WERI-Rb-1 (cell line): ENCODE measurements at regions not wholly inside any gene's neighbourhood (a gene's known extent, or its start where the extent isn't known, plus 50 kb on each side); places are given as distances from the start of the nearest gene placed in this dataset.

Experiments
- DNase-seq: peaks from one replicate; pipeline ENCODE4 v3.0.0-alpha.2; 2020
- H3K27ac ChIP-seq: fragments of 250-450 bp; sonication (Bioruptor Pico); 2 replicates; pipeline ENCODE4 v1.5.1; 2020; ENCODE audit warnings: mild to moderate bottlenecking, moderate library complexity
- H3K27me3 ChIP-seq: fragments of 250-450 bp; sonication (Bioruptor Pico); 2 replicates; pipeline ENCODE4 v1.5.1; 2021; ENCODE audit warnings: mild to moderate bottlenecking, low read depth, moderate library complexity; ENCODE audit not compliant: insufficient read depth, severe bottlenecking
- H3K36me3 ChIP-seq: fragments of 250-450 bp; sonication (Bioruptor Pico); 2 replicates; pipeline ENCODE4 v1.5.1; 2020; ENCODE audit warnings: mild to moderate bottlenecking, moderate library complexity
- H3K4me3 ChIP-seq: 2 replicates; pipeline ENCODE4 v1.5.1; 2011; ENCODE audit warnings: low read depth, mild to moderate bottlenecking, control low read depth, low read length
- H3K9me3 ChIP-seq: fragments of 250-450 bp; sonication (Bioruptor Pico); 2 replicates; pipeline ENCODE4 v1.5.1; 2021; ENCODE audit warnings: mild to moderate bottlenecking, moderate library complexity; ENCODE audit not compliant: severe bottlenecking
- CTCF ChIP-seq: IDR thresholded peaks from 2 replicates; pipeline ENCODE4 v1.5.1; 2011; ENCODE audit warnings: low read depth, mild to moderate bottlenecking, control low read depth, inconsistent platforms, low read length

GRCh38 chr13:76685938-76686337 lies 200.3 kb downstream of the KCTD12 start:
- no peaks in the 10 kb centered on the region for H3K9me3 ChIP-seq
- H3K27ac ChIP-seq, result no peak overlapping the region
- DNase-seq, result no peak
- no peaks in the 10 kb centered on the region for H3K36me3 ChIP-seq
- no peaks in the 10 kb centered on the region for H3K27me3 ChIP-seq
- H3K4me3 ChIP-seq, result no peak overlapping the region
- TF ChIP-seq CTCF, result no peak

GRCh38 chr13:76684336-76684735 lies 201.9 kb downstream of the KCTD12 start:
- Histone ChIP-seq H3K9me3 (no peaks in the 10 kb centered on the region), H3K27me3 (no peaks in the 10 kb centered on the region), H3K4me3 (no peak overlapping the region), H3K27ac (no peak overlapping the region), H3K36me3 (no peaks in the 10 kb centered on the region)
- no peak for DNase-seq
- TF ChIP-seq CTCF, result no peak

DNA sequence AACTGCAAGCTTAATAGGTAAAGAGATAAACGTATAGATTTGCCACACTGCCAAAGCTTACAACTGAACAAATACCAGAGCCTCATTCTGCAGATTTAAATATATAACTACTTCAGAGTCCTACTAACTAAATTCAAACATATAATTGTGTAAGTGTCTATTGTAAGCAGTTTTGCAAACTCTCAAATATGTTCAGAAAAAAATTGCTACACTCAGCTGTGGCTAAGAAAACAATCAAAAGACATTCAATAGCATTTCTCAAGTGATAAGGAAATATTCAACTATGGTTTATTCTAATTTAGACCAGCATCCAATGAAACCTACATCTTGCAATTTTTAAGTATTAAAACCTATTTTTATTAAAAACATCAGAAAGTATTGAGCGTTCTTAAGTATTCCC lies 202.4 kb downstream of the KCTD12 start:
- DNase-seq, result no peak
- Histone ChIP-seq H3K9me3 (no peaks in the 10 kb centered on the region), H3K27me3 (no peaks in the 10 kb centered on the region), H3K4me3 (no peak overlapping the region), H3K27ac (no peak overlapping the region), H3K36me3 (no peaks in the 10 kb centered on the region)
- TF ChIP-seq CTCF, result no peak

GRCh38 chr13:76683168-76683567 lies 203.0 kb downstream of the KCTD12 start:
- DNase-seq, result no peak
- Histone ChIP-seq H3K9me3 (no peaks in the 10 kb centered on the region), H3K4me3 (no peak overlapping the region), H3K27me3 (no peaks in the 10 kb centered on the region), H3K36me3 (no peaks in the 10 kb centered on the region), H3K27ac (no peak overlapping the region)
- TF ChIP-seq CTCF, result no peak

DNA sequence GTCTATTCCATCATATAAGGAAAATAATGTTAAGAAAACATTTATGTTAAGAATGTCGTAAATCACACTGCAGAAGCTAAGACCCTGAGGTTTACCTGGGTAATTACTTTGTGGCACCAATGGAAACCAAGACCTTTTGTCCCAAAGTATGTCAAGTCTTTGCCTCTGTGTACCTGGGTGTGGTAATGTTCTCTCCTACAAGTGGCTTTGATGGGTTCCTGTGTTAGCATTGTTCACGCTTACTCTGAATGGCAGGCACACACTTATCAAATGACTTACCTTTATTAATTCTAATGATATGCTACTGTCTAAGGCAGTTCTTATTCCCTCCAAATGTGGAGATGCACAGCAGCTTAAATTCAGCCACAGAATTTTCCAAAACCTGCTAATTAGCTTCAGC lies 206.1 kb downstream of the KCTD12 start:
- Histone ChIP-seq H3K4me3 (no peak overlapping the region), H3K9me3 (no peaks in the 10 kb centered on the region), H3K27me3 (no peaks in the 10 kb centered on the region), H3K27ac (no peak overlapping the region), H3K36me3 (no peaks in the 10 kb centered on the region)
- DNase-seq, result no peak
- no peak for TF ChIP-seq CTCF

DNA sequence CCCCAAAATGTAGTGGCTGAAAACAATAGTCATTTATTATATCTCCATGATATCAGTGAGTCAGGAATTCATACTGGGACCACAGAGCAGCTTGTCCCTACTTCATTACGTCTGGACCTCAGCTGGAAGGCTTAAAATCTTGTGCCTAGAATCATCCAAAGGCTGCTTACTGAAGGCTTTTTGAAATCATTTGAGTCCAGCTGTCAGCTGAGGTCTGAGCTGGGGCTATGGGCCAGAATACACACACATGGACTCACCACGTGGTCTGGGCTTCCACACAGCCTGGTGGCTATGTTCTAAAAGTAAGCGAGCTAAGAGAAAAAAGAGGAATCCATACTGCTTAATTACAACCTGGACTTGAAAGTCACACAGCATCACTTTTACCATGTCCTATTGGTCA lies 209.2 kb downstream of the KCTD12 start:
- Histone ChIP-seq H3K4me3 (no peak overlapping the region), H3K9me3 (no peaks in the 10 kb centered on the region), H3K27ac (no peak overlapping the region), H3K36me3 (no peaks in the 10 kb centered on the region), H3K27me3 (no peaks in the 10 kb centered on the region)
- no peak for DNase-seq
- TF ChIP-seq CTCF, result no peak
